CD4-positive, alpha-beta T cell treated with Interleukin-15 for 1 hour (primary cell): ENCODE measurements at regions not wholly inside any gene's neighbourhood (a gene's known extent, or its start where the extent isn't known, plus 50 kb on each side); places are given as distances from the start of the nearest gene placed in this dataset.
"Not testable (repeated sequence)": the region's sequence is repeated elsewhere in the genome, so short reads cannot be mapped to it uniquely, and the experiment has no call there.

Experiments
- DNase-seq: peaks from one replicate; pipeline ENCODE4 v3.0.0-alpha.2; 2020

DNA sequence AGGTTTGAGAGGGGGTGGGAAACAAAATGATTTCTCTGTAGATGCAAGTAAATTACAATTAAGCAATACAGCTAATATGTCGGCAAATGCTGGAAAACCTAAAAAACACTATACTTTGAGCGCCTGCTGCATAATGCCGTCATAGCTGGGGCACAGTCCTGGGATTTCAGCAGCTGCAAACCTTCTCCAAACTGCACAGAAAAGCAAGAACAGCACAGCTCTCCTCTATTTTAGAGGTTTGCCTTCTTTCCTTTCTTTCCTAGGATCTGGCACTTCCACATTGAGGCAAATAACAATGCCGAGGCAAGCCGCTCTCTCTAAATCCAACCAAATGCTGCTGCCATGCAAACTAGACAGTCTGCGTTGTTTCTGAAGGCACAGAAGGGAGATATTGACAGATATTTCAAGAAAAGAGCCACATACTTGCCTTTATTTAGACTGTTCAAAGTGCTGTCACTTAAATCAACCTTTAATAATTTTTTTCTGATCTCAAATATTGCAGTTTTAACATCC lies 287.1 kb upstream of the G2E3 start:
- no peak for DNase-seq

DNA sequence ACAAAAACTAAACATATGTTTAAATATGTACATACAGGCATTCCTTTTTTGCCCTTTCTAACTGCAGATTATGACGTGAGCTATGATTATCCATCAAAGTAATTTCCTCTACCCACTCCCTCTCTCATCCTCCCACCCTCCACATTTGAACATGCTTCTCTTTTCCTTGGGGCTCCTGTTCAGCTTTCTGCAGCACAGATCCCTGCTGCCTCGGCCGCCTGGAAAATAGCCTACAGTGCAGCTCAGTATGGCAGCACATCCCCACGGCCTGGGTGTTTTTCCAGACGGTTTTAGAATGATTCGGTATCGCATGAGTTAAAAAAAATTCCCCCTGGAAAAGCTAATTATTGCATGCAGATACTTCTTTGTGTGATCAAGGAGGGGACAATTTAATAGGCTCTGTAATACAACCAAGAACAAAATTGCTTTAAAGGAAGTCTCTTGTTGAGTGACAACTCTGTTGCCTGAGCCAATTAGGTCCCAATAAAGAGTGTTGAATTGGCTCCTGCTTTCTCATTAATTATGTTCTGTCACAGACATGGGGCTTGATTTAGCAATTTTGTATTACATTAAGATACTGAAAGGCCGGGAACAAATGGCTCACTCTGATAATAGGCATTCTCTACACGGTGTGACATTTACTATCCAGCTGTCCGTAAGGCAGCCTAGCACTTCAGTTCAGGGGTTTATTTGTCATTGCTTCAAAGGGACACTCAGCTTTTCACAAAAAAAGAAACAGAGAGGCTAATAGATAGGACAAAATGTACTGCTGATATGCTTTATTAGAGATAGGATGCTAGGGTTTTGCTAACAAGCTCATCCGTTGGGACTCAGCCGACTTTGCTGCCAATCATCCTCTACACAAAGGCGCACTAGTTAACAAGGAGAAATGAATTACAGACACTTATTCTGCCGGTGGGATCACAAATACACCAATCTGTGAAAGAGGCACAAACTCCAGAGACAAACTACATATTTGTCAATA lies 285.8 kb upstream of the G2E3 start:
- DNase-seq, result no peak

DNA sequence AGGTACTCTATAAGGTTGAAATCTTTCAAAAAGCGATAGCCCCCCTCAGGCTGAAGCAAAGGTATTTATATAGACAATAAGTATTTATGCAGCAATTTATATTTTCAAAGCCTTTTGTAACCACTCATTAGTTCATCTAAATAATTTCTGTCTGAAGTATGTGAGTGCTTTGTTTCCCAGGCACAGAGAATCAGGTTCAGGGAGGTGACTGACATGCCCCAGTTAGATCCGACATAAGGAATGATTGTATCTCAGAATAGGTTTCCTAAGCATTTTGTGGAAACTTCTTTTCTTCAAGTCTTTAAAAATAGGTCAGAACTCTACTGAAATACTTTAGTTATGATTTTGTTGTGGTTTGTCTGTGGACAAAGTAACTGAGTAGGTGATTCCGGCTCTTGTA lies 283.4 kb upstream of the G2E3 start:
- no peak for DNase-seq

DNA sequence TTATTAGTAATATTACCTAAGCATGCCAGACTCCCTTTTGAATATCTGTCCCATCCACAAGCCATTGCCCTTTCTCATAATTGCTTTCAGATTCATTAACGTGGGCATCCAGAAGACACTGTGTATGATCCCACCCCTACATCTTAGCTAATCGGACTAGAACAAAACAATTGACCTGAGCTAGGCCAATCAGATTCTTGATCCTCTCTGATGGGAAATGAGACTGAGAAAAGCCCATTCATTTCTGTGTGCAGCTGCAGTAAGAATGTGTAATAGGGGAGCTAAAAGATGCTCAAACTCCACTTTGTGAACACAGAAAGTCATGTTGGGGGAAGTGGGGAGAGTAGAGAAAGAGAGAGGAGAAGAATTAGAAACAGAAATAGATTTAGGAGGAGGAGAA lies 281.7 kb upstream of the G2E3 start:
- no peak for DNase-seq

DNA sequence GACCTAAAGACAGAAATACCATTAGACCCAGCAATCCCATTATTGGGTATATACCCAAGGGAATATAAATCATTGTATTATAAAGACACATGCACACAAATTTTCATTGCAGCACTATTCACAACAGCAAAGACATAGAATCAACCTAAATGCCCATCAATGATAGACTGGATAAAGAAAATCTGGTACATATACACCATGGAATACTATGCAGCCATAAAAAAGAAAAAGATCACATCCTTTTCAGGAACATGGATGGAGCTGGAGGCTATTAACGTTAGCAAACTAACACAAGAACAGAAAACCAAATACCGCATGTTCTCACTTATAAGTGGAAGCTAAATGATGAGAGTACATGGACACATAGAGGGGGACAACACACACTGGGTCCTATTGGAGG lies 280.1 kb upstream of the G2E3 start:
- not testable (repeated sequence) for DNase-seq

DNA sequence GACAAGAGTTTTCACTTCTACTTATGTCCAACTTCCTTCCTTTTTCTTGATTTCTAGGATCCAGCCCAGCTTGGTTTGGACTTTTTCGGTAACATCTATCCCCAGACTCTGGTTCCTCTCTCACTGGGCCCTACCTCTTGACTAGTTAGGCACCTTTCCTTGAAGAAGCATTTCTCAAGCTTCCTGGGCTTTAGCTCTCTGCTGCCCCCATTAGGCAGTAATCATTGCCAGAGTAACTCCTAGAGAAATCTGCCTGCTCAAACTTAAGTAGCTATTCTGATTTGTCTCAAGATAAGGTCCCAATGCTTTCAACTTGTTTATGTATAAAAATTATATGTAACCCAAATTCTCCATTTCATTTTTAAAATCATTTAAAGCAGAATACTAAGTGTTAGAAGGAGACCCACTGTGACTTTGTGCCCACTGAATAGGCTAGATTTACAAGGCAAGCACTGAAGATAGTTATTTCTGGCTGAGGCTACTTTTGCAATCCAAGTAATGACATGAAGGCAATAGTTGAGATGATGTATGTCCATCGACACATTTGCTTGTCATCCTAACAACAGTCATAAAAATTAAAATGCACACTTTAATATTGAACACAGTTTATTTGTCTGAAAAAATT lies 275.0 kb upstream of the G2E3 start:
- DNase-seq, result no peak

DNA sequence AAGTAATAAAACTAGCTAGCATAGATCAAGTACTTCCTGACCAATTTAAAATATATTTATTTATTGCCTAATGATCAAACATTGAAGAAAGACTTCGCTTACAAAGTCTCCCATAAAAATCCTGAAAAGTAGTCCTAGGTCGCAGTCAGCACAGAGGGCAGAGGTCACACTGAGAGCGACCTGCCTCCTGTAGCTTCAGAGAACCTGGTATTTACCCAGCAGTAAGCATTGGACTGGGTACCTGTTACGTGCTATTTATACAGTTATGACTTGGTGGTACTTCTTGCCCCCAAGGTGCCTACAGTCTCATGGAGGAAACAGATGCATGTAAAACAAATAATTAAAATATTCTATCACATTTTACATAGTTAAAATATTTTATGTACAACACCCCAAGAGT lies 274.1 kb upstream of the G2E3 start:
- no peak for DNase-seq

DNA sequence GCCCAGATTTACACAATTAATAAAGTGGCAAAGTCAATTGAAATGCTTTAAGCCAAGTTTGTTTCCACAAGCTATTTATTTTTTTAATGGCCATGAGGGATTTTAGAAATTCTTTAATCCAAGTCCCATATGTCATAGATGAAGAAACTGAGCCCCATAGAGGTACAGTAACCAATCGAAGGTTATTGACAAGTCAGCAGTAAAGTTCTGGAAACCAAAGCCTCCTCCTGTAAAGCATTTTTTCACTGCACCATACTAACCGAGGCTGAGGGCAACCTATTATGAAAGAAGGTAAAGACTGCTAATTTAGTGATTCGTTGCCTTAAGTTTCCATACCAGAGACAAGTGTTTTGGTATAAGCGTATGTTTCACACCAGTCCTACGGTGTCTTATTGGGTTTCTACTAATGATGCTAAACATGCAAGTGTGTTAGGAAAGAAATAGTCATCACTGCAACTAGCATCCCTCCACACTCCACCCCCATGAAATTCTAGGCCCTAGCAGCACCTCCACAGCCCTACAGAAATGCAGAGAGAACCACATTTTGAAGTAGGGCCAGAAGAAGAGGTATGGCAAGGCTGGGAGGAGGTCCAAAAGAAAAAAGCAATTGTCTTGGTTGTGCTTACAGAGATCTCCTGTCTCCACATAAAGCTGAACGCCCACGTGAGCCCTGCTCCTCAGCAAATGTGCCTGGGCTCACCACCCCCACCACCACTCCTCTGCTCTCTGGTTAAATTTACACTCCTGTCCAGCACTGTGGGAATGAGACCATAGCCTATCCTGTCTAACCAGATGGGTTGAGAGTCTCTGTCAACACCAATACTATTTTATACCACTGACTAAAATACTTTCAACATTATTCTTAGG lies 271.1 kb upstream of the G2E3 start:
- DNase-seq, result no peak

DNA sequence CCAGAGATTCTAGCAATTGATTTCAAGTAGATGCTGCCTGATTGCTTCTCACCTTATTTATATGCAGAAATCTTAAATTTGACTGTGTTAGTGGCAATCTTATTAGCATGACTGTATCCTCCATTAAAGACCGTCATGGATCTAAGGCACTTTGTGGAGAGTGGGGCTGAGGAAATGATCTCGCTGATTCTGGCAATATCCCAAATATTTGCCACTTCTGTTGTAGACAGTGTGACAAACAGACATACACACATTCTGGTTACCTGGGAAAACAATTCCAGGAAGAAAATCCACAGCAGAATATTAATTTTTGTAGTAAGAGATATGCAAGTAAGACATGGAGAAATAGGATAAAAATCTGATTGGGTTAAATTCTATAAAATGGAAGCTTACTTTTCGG lies 269.0 kb upstream of the G2E3 start:
- no peak for DNase-seq

DNA sequence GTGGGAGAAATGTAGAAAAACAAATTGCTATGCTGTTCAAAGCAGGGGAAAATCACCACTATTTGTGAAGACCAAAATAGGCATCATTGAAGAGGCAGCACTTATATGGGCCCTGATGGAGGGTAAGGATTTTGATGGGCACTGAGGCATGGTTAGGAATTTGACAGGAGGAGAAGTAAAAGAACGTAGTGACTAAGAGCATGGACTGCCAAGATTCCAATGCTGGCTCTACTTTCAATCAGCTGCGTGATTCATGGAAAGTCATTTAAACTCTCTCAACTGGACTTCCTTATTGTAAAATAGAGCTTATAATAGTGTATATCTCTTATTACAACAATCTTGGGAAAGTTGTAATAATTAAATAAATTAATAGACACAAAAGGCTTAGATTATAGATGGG lies 267.7 kb upstream of the G2E3 start:
- no peak for DNase-seq

DNA sequence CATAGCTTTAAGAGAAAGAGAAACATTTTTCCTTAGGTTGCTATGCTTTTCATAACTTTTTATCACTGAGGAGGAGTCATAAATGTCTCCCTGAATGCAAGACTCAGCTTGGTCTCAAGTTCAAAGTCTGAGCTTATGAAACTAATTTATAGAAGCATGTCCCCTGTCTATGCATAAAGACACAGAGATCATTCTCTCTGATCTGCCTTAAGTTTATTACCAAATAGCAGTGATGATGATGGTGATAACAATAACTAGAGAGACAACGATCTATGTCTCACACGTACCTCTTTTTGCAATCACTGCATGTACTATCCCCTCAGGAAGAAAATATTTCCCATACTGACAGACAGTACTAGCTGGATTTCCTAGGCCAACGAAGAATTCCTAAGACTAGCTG lies 266.4 kb upstream of the G2E3 start:
- no peak for DNase-seq

DNA sequence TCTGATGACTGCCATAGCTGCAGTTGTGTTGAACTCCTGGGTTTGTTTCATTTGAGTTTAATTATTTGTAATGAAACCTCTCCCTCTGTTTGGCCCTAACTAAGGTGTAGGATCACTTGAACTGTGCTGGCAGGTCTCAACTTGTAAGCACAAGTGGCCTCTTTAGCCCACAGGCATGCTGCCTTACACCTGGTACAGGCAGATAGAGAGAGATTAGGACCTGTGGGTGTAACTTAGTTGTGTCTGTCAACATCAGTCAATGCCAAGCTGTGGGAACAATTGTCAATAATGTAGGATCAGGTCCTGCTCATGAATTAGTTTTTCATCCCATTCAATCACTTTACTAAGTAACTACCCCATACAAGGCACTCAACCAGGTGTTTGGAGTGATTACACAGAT lies 263.0 kb upstream of the G2E3 start:
- no peak for DNase-seq

DNA sequence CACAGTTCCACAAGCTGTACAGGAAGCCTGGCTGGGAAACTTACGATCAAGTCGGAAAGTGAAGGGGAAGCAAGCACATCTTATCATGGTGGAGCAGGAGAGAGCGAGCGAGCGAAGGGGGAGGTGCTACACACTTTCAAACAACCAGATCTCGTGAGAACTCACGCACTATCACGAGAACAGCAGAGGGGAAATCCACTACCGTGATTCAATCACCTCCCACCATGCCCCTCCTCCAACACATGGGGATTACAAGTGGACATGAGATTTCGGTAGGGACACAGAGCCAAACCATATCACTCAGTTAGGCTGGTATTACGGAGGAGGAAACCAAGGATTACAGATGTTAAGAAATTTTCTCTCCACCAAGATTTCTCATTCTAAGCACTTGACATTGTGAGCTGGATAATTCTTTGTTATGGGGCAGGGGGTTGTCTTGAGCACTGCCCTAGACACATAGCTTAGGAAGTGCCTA lies 262.0 kb upstream of the G2E3 start:
- DNase-seq, result no peak

DNA sequence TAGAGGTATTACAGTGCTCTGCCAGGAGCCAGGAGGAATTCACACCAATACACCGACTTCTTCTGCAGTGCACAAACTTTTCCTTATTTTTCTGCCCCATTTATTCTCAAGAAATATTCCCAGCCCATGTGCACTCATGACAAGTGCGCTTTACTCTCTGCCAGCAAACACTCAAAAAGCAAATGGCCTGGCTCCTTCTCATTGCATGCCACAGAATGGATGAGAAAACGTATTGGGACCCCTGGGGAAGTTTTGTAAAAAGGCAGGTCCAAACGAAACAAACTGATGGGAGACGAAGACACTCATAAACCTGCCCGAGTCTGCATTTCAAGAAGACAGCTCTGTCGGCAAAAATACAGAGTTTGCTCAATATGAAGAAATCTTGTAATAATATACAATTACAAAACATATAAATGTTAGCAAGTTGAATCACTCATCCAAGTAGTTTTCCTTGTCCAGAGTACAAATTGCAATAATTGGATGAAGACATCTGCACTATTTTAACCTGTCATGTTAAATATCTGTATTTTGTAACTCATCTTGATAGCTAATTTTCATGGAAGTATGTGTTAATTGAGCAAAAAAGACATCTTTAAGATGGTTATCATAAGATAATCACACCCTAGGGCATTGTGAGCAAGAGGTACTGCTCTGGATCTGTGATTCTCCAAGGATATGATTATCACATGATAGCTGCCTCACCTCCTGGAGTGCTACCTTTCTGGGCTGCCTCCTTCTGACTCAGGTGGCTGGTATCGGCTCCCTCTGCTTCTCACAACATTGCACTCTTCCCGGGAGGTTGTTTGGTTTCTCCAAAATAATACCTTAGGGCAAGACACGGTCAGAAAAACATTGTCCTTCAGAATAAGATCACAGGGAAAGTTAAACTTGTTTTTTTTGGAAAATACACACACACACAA lies 260.8 kb upstream of the G2E3 start:
- DNase-seq, result no peak

DNA sequence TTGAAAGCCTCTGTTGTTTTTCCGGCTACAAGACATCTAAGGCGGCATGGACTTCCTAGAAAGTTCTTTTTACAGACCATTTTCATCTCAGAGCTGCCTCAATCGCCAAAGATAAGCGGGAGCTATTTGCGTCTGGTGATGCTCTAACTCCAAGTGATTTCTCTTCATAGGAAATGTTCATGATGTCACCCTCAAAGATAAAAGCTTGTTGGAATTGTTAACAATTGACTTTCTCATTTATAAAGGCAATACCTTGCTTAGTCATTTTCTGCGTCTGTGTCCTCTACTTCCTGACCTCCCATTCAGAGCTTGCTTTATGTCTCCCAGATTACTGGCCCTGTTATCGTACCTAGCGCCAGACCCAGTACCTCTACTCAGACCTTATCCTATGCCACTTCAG lies 259.0 kb upstream of the G2E3 start:
- no peak for DNase-seq

DNA sequence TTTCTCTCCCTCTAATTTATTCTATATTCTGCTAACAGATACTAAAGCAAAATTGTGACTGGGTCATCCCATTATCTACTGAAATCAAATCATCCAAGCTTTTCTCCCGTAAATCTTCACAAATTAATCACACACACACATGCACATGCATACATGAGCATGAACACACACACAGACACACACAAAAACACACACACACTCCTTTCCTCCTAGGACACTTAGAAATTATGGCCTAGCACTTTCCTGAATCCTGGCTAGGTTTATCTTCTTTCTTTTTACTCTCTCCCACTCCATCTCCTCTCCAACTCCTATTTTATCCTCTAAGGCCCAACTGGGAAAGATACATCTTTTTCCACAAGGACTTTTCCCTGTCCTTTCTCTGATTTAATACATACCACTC lies 255.6 kb upstream of the G2E3 start:
- no peak for DNase-seq

DNA sequence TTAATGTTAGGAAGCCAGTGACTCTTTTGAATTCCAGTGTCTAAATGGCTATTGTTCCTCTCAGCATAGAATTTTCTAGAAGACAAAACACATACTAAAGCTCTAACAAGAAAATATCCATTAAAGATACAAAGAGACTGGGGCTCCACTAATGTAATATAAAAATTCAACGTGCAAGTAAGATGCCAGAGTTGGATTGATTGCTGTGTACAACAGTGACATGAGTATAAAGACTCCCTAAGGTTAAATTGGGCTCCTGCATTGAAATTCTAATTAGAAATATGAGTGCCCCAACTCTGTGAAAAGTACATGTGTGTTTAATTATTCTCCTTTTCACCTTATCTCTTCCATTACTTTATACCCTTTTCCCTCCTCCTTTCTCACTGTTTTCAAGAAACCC lies 253.6 kb upstream of the G2E3 start:
- no peak for DNase-seq

DNA sequence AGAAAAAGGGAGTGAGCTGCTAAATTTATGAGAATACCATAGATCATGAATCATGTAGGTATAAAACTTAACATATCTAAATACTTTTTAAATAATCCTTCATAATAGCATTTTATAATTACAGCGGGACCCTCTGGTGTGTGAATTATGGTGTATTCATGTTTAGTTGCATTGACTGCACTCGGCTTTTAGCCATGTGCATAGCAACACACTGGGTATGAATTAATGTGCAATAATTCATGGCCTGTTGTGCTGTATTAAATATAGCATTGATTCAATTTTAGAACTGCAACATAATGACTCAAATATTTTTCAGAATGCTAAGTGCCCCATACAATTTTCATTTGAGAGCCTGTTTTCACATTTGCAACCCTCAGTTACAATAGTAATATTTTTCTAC lies 249.6 kb upstream of the G2E3 start:
- DNase-seq, result no peak

DNA sequence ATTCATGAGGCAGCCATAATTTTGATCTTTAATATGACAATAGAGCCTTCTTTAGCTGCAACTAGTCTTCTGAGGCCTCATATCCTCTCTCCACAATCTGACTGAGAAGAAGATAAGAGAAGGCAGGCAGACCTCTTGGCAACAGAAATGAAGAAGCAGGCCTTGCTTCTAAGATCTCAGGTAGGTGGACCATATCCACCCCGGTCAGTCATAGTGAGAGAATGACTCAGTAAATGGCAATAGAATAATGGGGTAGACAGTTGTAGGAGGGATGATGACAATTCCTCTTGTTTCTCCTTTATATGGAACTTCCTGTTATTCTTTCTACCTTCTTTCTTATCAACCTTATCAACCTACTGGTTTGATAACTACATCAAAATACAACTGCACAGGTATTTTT lies 246.7 kb upstream of the G2E3 start:
- DNase-seq, result no peak

DNA sequence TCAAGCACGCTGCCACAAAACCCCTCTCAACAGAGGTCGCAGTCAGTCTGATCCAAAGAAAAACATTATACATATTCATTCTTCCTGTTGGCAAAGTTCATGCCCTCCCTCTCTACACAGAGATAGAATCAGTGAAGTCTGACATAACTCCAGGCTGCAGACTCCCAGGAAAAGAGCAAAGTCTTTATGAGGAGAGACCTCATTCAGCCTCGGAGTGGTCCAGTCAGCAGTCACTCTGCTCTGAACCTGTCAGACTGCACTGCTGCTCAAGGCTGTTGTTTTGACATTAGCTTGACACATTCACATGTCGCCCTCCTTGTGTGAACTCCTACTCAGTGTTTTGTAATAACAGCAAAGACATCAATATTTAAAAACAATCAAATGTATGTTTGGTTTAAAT lies 241.2 kb upstream of the G2E3 start:
- DNase-seq, result no peak

DNA sequence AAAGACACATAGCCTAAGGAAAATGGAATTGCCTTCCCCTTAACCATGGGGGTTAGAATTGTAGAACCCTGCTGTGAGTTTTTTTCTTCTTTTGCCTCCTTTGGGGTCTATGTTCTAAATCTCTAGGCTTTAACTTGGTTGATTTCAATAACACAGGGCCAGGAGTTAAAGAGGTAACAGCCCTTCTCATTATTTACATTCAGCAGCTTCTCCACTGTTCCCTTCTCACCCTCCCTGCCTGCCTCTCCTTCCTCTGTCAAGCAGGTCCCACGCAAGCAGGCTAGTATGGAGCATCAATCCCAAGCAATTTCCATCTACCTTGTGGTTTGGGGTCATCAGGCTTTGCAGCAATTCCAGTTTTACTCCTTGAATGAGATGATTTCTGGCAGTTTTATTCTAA lies 236.1 kb upstream of the G2E3 start:
- no peak for DNase-seq

DNA sequence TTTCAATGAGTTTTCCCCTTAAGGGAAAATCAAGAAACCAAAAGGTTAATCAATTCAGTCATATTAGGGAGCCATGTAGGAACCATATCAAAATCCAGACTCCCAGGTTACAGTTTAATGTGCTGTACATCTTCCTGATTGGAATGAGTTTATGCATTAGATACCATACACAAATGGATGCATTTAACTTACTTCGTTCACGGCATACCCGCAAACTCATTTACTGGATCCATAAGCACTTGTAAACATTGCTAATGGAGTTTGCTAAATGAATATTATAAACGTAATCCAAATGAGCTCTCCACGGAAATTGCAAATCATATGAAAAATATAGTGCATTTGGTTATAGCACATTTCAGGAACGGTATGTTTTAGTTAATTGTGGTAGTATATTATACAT lies 228.9 kb upstream of the G2E3 start:
- DNase-seq, result no peak
